Endothelial cell of umbilical vein (primary cell): ENCODE measurements at regions not wholly inside any gene's neighbourhood (a gene's known extent, or its start where the extent isn't known, plus 50 kb on each side); places are given as distances from the start of the nearest gene placed in this dataset.

Experiments
- CTCF ChIP-seq, 2 donors: IDR thresholded peaks; 1 replicate in 1 of 2; 2 replicates in 1 of 2; pipeline ENCODE4 v1.5.1; 2011; ENCODE audit warnings: low read length in 2 of 2, mild to moderate bottlenecking in 2 of 2, moderate library complexity in 2 of 2, control low read depth in 1 of 2, inconsistent platforms in 1 of 2, low read depth in 1 of 2; ENCODE audit not compliant: insufficient read depth in 1 of 2; ENCODE audit errors: extremely low read depth in 1 of 2
- EZH2 ChIP-seq: IDR thresholded peaks from 2 replicates; pipeline ENCODE4 v1.6.1; 2012; ENCODE audit warnings: borderline replicate concordance, low read depth, mild to moderate bottlenecking, moderate library complexity, low read length, inconsistent platforms; ENCODE audit not compliant: severe bottlenecking
- FOS ChIP-seq: IDR thresholded peaks from 2 replicates; pipeline ENCODE4 v1.6.1; 2011; ENCODE audit warnings: mild to moderate bottlenecking, low read length, moderate library complexity, borderline replicate concordance; ENCODE audit not compliant: insufficient read depth
- GATA2 ChIP-seq: IDR thresholded peaks from 2 replicates; pipeline ENCODE4 v1.7.0; 2011; ENCODE audit warnings: low read depth, mild to moderate bottlenecking, moderate library complexity, mixed read lengths, low read length; ENCODE audit not compliant: insufficient read length, insufficient read depth
- JUN ChIP-seq: IDR thresholded peaks from 2 replicates; pipeline ENCODE4 v1.6.1; 2011; ENCODE audit warnings: borderline replicate concordance, low read depth; ENCODE audit not compliant: insufficient read length, insufficient read depth
- MAX ChIP-seq: IDR thresholded peaks from 2 replicates; pipeline ENCODE4 v1.6.1; 2011; ENCODE audit not compliant: insufficient read depth, insufficient read length
- MYC ChIP-seq: IDR thresholded peaks from one replicate; pipeline ENCODE4 v1.6.1; 2011; ENCODE audit warnings: mild to moderate bottlenecking, low read depth, low read length
- POLR2A ChIP-seq: IDR thresholded peaks from 2 replicates; pipeline ENCODE4 v1.6.1; 2012; ENCODE audit warnings: low read depth, mild to moderate bottlenecking, control low read depth, low read length
- POLR2AphosphoS5 ChIP-seq: IDR thresholded peaks from 2 replicates; pipeline ENCODE4 v1.6.1; 2012; ENCODE audit warnings: low read depth, mild to moderate bottlenecking, control low read depth, low read length, moderate library complexity; ENCODE audit not compliant: insufficient read depth

- no peak for TF ChIP-seq MYC
- TF ChIP-seq EZH2 = no peak
- no peak for TF ChIP-seq CTCF (IDR thresholded peaks at IDR 0.05; ENCODE audit: extremely low read depth in 1 of 2, insufficient read depth in 1 of 2, low read depth in 1 of 2, low read length in 2 of 2)
- no peak for TF ChIP-seq POLR2A
- no peak for TF ChIP-seq MAX
- TF ChIP-seq POLR2AphosphoS5 = no peak
- TF ChIP-seq JUN = no peak
- TF ChIP-seq GATA2 = no peak
- no peak for TF ChIP-seq FOS
Measured at GRCh38 chr2:187687585-187687984, 133.3 kb upstream of the TFPI start.
